GM12801 (cell line): ENCODE measurements at regions not wholly inside any gene's neighbourhood (a gene's known extent, or its start where the extent isn't known, plus 50 kb on each side); places are given as distances from the start of the nearest gene placed in this dataset.

Source experiments
- TF ChIP-seq, protein P1 (sequence below): IDR thresholded peaks from one replicate; pipeline ENCODE4 v1.5.1; 2011; ENCODE audit warnings: control low read depth; ENCODE audit not compliant: insufficient read length; ENCODE audit errors: extremely low read depth

DNA sequence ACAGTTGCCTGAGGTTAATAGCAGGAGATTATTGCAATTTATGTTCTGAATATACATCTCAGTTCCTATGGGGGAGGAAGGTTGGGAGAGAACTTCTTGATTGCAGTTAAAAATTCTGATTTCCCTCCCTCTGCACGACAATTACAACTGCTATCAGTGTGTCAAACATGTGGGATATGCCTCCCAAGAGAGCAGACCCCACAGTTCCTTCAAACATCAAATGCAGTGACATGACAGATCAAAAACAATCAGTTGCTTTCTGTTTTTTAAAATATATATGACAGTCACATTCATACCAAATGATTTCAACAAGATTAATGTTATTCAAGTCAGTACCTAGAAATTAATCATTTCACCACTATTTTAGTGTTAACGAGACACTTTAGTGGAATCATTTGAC, 639.0 kb downstream of the EDEM1 start:
- TF ChIP-seq, protein P1, sequence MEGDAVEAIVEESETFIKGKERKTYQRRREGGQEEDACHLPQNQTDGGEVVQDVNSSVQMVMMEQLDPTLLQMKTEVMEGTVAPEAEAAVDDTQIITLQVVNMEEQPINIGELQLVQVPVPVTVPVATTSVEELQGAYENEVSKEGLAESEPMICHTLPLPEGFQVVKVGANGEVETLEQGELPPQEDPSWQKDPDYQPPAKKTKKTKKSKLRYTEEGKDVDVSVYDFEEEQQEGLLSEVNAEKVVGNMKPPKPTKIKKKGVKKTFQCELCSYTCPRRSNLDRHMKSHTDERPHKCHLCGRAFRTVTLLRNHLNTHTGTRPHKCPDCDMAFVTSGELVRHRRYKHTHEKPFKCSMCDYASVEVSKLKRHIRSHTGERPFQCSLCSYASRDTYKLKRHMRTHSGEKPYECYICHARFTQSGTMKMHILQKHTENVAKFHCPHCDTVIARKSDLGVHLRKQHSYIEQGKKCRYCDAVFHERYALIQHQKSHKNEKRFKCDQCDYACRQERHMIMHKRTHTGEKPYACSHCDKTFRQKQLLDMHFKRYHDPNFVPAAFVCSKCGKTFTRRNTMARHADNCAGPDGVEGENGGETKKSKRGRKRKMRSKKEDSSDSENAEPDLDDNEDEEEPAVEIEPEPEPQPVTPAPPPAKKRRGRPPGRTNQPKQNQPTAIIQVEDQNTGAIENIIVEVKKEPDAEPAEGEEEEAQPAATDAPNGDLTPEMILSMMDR: no peak

DNA sequence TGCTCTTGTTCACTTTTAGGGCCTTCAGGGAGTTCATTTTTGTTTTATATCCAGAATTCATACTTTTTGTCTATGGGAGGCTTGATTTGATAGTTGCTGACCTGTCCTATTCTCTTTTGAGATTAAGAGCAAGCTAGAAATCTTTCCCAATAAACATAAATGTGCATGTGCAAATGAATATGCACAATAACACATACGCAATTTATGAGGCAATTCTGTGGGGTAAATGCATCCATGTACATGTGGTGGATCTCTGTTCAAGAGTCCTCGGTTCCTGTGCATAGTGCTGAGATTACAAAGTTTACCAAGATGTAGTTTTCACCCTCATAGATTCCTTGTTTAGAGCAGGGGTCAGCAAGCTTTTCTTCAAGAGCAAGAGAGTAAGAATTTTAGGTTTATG, 640.7 kb downstream of the EDEM1 start:
- TF ChIP-seq, protein P1: no peak

DNA sequence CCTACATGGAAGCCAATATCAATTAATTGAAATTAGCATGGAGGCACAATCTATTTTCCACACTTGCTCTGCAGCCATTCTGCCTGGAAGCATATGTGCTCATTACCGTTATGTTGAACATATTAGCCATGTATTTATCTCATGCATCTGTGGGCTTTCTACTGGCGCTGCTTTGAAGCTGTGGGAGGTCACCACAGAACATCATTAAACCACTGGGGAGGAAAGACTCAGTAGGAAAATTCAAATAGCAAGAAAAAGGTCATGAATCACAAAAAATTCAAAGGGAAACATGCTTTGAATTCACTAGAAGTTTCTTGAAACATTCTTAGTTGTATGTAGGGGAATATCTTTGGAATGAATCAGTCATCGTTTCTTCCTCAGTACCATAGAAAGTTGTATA, 652.5 kb downstream of the EDEM1 start:
- TF ChIP-seq, protein P1: no peak

DNA sequence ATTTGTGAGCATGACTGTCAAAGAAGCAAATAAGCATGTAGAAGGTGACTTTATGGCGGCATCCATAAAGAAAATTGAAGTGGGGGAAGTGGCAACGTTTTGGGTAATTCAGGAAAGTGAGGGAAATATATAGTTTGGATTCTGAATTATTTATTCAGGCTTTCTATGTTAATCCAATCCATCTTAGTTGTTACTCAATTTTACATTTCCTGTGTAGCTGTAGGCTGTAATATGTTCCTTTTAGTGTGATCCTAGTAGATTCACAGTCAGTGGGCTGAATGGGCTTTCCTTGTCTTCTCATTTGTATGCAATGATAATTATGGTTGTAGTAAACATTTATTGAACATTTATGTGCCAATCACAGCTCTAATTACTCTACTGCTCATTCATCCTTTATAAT, 654.1 kb downstream of the EDEM1 start:
- TF ChIP-seq, protein P1: no peak

DNA sequence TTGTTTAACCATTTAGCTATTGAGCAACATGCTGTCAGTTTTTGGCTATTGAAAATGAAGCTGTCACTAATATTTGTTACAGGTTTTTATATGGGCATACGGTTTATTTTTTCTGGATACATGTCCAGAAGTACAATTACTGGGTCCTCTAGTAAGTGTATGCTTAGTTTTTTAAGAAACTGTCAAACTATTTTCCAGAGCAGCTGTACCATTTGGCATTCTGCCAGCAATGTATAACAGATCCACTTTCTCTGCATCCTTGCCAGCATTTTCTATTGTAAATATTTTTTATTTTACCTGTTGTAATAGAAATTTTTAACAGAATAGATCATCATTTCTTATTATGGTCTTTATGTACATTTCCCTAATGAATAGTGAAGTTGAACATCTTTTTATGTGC, 658.8 kb downstream of the EDEM1 start:
- TF ChIP-seq, protein P1: no peak

DNA sequence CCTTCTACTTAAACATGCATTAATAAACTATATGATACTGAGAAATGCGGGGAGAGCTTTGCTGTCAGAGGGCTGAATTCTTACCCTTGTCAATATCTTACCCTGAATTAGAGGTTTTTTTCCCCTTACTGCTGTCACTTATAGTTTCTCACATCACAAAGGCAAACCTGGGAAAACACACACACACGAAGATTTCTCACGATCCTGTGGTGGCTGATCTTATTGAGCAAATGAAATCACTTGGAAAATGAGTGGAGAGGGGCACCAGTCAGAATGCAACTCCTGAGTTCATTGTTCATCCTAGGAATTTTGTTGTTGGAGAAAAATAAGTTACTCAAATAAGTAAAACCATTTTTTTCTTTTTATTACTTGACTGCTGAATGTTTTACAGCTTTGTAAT, 673.6 kb downstream of the EDEM1 start:
- TF ChIP-seq, protein P1: no peak

DNA sequence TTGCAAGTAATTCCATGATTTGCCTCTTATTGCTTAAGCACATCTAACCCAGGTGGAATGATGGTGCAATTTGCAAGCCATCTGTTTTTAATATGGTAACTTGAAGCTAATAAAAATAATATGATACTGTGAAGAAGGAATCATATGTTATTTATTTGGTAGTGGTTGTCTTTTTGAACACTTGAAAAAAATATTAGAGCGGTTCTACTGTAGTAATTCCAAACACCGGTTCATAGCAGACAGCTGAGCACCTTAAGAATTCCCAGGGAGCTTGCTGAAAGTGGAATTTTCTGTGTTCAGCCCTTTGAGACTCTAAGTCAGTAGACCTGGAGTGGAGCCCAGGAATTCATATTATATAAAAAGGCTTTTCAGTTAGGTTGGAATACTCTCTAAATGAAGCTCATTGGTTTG, 687.4 kb downstream of the EDEM1 start:
- TF ChIP-seq, protein P1: no peak

DNA sequence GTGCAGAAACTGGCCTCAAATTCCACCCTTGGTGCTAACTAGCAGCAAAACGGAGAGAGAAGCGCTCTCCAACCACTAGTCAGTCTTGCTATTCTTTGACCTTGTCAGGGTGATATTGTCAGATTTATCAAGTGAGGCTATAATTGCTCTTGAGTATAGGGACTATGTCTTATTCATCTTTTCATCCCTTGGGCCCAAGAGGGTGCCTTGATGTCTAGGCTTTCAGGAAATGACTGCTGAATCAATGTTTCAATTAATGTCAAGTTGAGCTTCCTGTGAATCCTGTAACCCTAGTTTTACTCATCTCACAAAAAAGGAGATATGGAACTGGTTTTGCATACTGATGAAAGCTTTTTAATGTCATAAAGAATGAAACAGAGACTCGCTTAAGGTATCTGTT, 701.3 kb downstream of the EDEM1 start:
- TF ChIP-seq, protein P1: no peak
